PFSK-1 (cell line): ENCODE measurements at regions not wholly inside any gene's neighbourhood (a gene's known extent, or its start where the extent isn't known, plus 50 kb on each side); places are given as distances from the start of the nearest gene placed in this dataset.

Experiments used
- POLR2AphosphoS5 ChIP-seq: IDR thresholded peaks from 2 replicates; pipeline ENCODE4 v1.6.1; 2012; ENCODE audit warnings: low read depth, mild to moderate bottlenecking, control low read depth, low read length, moderate library complexity
- SIN3A ChIP-seq: IDR thresholded peaks from 2 replicates; pipeline ENCODE4 v1.6.1; 2012; ENCODE audit warnings: mild to moderate bottlenecking, low read length, moderate library complexity, borderline replicate concordance; ENCODE audit not compliant: insufficient read depth
- TAF1 ChIP-seq: IDR thresholded peaks from 2 replicates; pipeline ENCODE4 v1.6.1; 2012; ENCODE audit warnings: low read length, control low read depth, borderline replicate concordance; ENCODE audit not compliant: insufficient read depth
- TF ChIP-seq, protein P1 (sequence below), 2 experiments: IDR thresholded peaks; 2 replicates each; pipeline versions ENCODE4 v1.6.1 to v1.8.0; 2011 to 2012; ENCODE audit warnings: low read depth in 2 of 2, low read length in 2 of 2, control low read depth in 1 of 2, inconsistent platforms in 1 of 2, mild to moderate bottlenecking in 1 of 2, moderate library complexity in 1 of 2; ENCODE audit not compliant: insufficient read depth in 1 of 2

DNA sequence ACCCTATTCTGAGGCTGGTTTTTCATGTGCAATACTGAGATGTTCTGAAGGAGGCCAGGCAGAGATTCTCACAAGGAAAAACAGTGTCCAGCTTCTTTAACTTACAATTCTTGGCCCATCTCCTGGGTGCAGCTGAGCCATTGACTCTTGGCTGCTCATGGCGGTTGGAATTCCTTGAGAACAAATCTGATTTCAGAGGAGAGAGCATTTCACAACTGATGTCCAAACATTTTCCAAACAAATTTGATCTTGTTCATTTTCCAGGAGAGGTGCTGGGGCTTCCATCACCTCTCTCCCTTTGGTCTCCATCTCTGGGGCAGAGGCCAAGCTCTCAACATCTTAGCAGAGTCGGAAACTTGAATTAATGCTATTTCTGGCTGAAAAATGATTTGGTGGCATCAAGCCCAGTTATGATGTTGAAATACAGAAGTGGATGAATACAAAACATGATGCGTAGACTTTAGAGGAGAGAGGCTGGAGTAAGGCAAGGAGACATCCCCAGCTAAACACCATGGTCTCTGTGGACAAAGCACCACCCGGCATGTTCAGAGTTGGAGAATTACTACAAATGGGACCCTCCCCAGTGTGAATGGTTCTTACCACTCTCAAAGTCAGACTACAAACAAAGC lies 593.0 kb downstream of the VRK1 start:
- TF ChIP-seq POLR2AphosphoS5: no peak
- no peak for TF ChIP-seq SIN3A
- no peak for TF ChIP-seq TAF1
- TF ChIP-seq, protein P1, sequence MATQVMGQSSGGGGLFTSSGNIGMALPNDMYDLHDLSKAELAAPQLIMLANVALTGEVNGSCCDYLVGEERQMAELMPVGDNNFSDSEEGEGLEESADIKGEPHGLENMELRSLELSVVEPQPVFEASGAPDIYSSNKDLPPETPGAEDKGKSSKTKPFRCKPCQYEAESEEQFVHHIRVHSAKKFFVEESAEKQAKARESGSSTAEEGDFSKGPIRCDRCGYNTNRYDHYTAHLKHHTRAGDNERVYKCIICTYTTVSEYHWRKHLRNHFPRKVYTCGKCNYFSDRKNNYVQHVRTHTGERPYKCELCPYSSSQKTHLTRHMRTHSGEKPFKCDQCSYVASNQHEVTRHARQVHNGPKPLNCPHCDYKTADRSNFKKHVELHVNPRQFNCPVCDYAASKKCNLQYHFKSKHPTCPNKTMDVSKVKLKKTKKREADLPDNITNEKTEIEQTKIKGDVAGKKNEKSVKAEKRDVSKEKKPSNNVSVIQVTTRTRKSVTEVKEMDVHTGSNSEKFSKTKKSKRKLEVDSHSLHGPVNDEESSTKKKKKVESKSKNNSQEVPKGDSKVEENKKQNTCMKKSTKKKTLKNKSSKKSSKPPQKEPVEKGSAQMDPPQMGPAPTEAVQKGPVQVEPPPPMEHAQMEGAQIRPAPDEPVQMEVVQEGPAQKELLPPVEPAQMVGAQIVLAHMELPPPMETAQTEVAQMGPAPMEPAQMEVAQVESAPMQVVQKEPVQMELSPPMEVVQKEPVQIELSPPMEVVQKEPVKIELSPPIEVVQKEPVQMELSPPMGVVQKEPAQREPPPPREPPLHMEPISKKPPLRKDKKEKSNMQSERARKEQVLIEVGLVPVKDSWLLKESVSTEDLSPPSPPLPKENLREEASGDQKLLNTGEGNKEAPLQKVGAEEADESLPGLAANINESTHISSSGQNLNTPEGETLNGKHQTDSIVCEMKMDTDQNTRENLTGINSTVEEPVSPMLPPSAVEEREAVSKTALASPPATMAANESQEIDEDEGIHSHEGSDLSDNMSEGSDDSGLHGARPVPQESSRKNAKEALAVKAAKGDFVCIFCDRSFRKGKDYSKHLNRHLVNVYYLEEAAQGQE (IDR thresholded peaks at IDR 0.05; ENCODE audit: insufficient read depth in 1 of 2, low read depth in 2 of 2, low read length in 2 of 2): no peak
